ENCODE measurements at regions not wholly inside any gene's neighbourhood (a gene's known extent, or its start where the extent isn't known, plus 50 kb on each side); places are given as distances from the start of the nearest gene placed in this dataset.

DNA sequence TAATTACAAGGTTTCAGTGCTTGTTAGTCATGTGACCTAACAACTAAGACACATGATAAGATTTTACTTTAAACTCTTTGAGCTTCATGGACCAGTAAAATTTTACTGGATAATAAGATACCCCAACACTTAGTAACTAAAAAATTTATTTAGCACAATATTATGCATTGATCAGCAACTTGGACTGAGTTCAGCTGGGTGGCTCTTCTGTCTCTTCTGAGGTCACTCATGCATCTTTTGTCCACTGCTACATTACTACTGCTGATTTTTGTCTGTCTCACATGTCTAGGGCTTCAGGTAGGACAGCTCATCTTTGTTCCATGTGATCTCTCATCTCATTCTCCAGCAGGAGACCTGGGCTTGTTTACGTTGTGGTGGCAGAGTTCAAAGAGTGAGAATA is 370.2 kb upstream of the TMTC1 start:
- TF ChIP-seq RAD21 (IDR thresholded peaks at IDR 0.05; ENCODE audit: low read length): no peak
- TF ChIP-seq, protein P1, sequence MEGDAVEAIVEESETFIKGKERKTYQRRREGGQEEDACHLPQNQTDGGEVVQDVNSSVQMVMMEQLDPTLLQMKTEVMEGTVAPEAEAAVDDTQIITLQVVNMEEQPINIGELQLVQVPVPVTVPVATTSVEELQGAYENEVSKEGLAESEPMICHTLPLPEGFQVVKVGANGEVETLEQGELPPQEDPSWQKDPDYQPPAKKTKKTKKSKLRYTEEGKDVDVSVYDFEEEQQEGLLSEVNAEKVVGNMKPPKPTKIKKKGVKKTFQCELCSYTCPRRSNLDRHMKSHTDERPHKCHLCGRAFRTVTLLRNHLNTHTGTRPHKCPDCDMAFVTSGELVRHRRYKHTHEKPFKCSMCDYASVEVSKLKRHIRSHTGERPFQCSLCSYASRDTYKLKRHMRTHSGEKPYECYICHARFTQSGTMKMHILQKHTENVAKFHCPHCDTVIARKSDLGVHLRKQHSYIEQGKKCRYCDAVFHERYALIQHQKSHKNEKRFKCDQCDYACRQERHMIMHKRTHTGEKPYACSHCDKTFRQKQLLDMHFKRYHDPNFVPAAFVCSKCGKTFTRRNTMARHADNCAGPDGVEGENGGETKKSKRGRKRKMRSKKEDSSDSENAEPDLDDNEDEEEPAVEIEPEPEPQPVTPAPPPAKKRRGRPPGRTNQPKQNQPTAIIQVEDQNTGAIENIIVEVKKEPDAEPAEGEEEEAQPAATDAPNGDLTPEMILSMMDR (conservative IDR thresholded peaks at IDR 0.05; ENCODE audit: low read depth, low read length): no peak
- no peak for TF ChIP-seq POLR2A (IDR thresholded peaks at IDR 0.05; ENCODE audit: low read depth, low read length)
- TF ChIP-seq SMC3 (IDR thresholded peaks at IDR 0.05; ENCODE audit: low read depth, low read length): no peak
- no peak for TF ChIP-seq BHLHE40 (IDR thresholded peaks at IDR 0.05; ENCODE audit: low read depth, low read length)
- TF ChIP-seq, protein P2, sequence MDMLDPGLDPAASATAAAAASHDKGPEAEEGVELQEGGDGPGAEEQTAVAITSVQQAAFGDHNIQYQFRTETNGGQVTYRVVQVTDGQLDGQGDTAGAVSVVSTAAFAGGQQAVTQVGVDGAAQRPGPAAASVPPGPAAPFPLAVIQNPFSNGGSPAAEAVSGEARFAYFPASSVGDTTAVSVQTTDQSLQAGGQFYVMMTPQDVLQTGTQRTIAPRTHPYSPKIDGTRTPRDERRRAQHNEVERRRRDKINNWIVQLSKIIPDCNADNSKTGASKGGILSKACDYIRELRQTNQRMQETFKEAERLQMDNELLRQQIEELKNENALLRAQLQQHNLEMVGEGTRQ (IDR thresholded peaks at IDR 0.05; ENCODE audit: low read depth, low read length): no peak
- no peak for TF ChIP-seq MAFK (IDR thresholded peaks at IDR 0.05; ENCODE audit: low read depth, low read length)
- TF ChIP-seq CEBPB (IDR thresholded peaks at IDR 0.05; ENCODE audit: low read depth, low read length): no peak
- TF ChIP-seq RFX5 (IDR thresholded peaks at IDR 0.05; ENCODE audit: low read depth, low read length): no peak
- TF ChIP-seq RCOR1 (IDR thresholded peaks at IDR 0.05; ENCODE audit: insufficient replicate concordance, low read length): no peak
